T-helper 2 cell treated with Interferon-gamma antibody and Interleukin-4, amounts not matched to agents 5 μg/mL and 100 μg/mL, for 36 hours (primary cell): ENCODE measurements at regions not wholly inside any gene's neighbourhood (a gene's known extent, or its start where the extent isn't known, plus 50 kb on each side); places are given as distances from the start of the nearest gene placed in this dataset.

Source experiments
- DNase-seq: peaks from one replicate; pipeline ENCODE4 v3.0.0; 2021; ENCODE audit warnings: low spot score
- H3K27ac Mint-ChIP-seq: one replicate; pipeline ENCODE4 v1.8.0; 2021; ENCODE audit warnings: mild to moderate bottlenecking, mixed read lengths
- H3K27me3 Mint-ChIP-seq: one replicate; pipeline ENCODE4 v1.8.0; 2021; ENCODE audit warnings: low read depth, mixed read lengths
- H3K36me3 Mint-ChIP-seq: one replicate; pipeline ENCODE4 v1.8.0; 2021; ENCODE audit warnings: low read depth, mixed read lengths
- H3K4me1 Mint-ChIP-seq: one replicate; pipeline ENCODE4 v1.8.0; 2021; ENCODE audit warnings: low read depth, mixed read lengths
- H3K4me3 Mint-ChIP-seq: one replicate; pipeline ENCODE4 v1.8.0; 2022; ENCODE audit warnings: mild to moderate bottlenecking, moderate library complexity, mixed read lengths
- H3K9me3 Mint-ChIP-seq: one replicate; pipeline ENCODE4 v1.8.0; 2021; ENCODE audit warnings: mixed read lengths

DNA sequence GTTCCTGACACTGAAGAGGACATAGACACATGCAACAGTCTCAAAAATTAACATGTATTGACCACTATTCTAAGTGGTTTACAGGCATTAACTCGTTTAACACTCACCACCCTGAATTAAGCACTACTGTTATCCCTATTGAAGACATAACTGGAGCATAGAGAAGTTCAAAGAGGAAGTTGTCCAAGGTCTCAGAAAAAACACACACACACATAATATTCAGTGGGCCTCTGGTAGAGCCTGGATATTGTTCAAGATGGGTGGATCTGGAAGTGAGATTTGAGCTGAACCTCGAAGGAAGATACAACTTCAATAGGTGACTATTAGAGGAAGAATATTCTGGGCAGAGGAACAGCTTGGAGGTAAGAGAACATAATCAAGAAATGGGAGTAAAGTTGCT, 334.9 kb downstream of the HNRNPD start:
- Mint-ChIP-seq H3K4me1 (no peaks in the 10 kb centered on the region), H3K4me3 (no peak overlapping the region), H3K9me3 (no peaks in the 10 kb centered on the region), H3K27me3 (peaks cover 21% of the 10 kb centered on the region), H3K36me3 (no peaks in the 10 kb centered on the region), H3K27ac (no peak overlapping the region)
- no peak for DNase-seq

DNA sequence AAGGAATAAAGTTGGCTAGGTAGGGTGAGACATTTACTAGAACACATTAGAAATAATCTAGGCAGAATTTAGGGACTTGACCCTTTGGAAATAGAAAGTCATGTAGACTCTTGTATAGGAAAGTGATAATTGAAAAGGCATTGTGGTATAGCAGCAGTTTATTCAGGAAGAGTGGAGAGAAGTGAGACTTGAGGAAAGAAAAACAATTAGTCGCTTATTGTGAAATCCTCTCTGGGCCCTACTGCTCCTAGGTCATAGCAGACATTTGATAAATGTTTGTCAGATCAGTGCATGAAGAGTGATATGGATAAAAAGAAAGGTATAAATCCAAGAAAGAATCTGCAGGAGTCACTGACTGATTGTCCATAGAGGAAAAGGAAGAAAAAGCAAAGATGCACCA, 337.6 kb downstream of the HNRNPD start:
- H3K4me1 Mint-ChIP-seq, result no peaks in the 10 kb centered on the region
- H3K27me3 Mint-ChIP-seq, result peaks cover 3% of the 10 kb centered on the region
- no peak overlapping the region for H3K27ac Mint-ChIP-seq
- H3K9me3 Mint-ChIP-seq, result no peaks in the 10 kb centered on the region
- no peaks in the 10 kb centered on the region for H3K36me3 Mint-ChIP-seq
- no peak for DNase-seq
- H3K4me3 Mint-ChIP-seq, result no peak overlapping the region

DNA sequence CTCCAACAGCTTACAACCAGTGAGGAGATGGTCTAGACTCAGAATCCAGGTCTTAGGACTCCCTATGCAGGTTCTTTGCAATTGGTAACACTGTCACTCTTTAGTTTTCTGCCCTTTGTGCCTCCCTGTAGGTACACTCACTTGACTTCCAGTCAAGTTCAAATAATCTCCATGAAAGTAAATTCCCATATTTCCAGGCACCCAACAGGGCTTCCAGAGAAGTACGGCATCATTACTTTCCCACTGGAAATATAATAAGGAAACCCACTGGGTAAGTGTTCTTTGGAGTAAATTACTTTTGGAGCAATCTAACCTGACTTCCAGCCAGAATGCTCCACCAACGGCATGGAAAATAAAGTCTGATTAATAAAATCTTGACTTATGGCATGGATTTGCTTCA, 338.9 kb downstream of the HNRNPD start:
- Mint-ChIP-seq H3K27ac (no peak overlapping the region), H3K4me1 (no peaks in the 10 kb centered on the region), H3K27me3 (peaks cover 3% of the 10 kb centered on the region), H3K36me3 (no peaks in the 10 kb centered on the region), H3K4me3 (no peak overlapping the region), H3K9me3 (no peaks in the 10 kb centered on the region)
- DNase-seq, result no peak

DNA sequence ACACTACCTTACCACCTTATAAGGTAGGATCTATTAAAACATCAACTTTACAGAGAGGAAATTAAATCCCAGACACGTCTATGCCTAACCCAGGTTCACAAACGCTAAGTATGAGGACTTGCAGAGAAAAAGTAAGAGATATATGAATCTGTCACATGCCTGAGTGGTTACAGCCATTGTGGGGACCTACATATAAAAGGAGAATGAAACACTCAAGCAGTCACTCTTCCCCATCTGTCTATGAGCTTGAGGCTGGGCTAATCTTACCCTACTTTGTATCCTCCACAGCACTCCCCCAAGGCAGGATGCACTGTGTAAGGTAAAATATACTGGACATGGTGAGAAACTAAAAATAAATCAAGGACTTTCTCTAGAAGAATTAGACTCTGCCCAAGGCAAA, 339.9 kb downstream of the HNRNPD start:
- Mint-ChIP-seq H3K4me1 (no peaks in the 10 kb centered on the region), H3K9me3 (no peaks in the 10 kb centered on the region), H3K27me3 (no peaks in the 10 kb centered on the region), H3K4me3 (no peak overlapping the region), H3K27ac (no peak overlapping the region), H3K36me3 (no peaks in the 10 kb centered on the region)
- DNase-seq, result no peak

DNA sequence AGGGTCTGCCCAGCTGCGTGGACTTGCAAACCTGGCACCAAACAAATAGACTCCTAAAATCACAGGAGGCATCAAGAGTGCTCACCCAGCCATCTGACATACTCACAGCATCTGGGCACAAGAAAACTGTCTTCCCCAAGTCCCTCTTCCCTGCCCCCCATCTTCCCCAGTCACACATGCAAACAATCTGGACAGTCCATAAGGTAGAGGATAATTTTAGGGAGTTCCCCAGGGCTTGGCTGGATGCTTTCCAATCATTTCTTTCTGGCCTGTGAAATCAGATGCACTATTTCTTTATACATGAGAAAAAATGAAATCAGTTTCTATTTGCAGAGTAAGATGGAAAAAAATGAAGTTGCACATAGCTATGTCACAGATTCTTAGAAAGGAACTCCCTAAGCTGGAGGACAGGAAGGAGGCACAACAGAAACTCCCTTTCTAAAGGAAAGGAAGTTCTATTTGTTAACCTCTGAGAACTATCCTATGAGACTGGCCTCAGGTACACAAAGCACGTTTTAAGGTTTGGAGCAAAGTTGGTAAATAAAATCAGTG, 342.3 kb downstream of the HNRNPD start:
- H3K9me3 Mint-ChIP-seq, result no peaks in the 10 kb centered on the region
- H3K36me3 Mint-ChIP-seq, result no peaks in the 10 kb centered on the region
- no peaks in the 10 kb centered on the region for H3K27me3 Mint-ChIP-seq
- H3K4me1 Mint-ChIP-seq, result no peaks in the 10 kb centered on the region
- H3K27ac Mint-ChIP-seq, result no peak overlapping the region
- H3K4me3 Mint-ChIP-seq, result no peak overlapping the region
- DNase-seq, result no peak

DNA sequence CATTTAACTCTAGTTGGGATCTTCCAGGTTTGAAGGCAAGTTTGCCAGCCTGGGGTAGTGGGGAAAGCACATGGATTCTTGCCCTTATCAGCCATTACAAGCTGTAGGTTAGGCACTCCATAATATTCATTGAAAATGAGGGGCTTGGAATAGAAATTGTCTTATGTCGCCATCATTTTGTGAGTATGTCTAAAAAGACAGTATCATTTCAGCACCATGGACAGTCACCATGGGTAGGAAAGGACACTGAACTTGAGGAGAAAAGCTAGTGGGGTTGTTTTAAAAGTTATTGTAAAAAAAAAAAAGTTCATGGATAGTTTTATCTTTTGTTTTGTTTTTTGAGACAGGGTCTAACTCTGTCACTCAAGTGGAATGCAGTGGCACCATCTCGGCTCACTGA, 356.1 kb downstream of the HNRNPD start:
- no peaks in the 10 kb centered on the region for H3K36me3 Mint-ChIP-seq
- no peaks in the 10 kb centered on the region for H3K9me3 Mint-ChIP-seq
- DNase-seq, result no peak
- no peaks in the 10 kb centered on the region for H3K4me1 Mint-ChIP-seq
- H3K4me3 Mint-ChIP-seq, result no peak overlapping the region
- H3K27me3 Mint-ChIP-seq, result no peaks in the 10 kb centered on the region
- H3K27ac Mint-ChIP-seq, result no peak overlapping the region

DNA sequence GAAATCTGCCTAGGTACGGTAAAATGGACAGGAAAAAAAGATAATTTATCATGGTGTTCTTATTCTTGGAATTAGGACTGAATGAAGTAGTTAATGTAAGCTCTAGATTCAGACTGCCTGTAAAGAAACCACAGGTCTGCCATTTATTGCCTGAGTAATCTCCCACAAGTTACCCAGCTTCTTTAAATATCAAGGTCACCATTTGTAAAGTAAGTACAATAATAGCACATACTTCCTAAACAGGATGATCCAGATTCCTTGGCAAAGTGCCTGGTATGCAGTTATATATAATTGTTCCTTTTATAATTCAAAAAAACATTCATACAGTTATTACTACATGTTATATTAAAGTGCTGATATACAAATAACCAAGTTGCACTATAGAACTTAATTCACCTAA, 368.6 kb downstream of the HNRNPD start:
- no peak overlapping the region for H3K4me3 Mint-ChIP-seq
- H3K36me3 Mint-ChIP-seq, result no peaks in the 10 kb centered on the region
- H3K9me3 Mint-ChIP-seq, result peaks cover 3% of the 10 kb centered on the region
- no peak overlapping the region for H3K27ac Mint-ChIP-seq
- DNase-seq, result no peak
- H3K27me3 Mint-ChIP-seq, result no peaks in the 10 kb centered on the region
- no peaks in the 10 kb centered on the region for H3K4me1 Mint-ChIP-seq

DNA sequence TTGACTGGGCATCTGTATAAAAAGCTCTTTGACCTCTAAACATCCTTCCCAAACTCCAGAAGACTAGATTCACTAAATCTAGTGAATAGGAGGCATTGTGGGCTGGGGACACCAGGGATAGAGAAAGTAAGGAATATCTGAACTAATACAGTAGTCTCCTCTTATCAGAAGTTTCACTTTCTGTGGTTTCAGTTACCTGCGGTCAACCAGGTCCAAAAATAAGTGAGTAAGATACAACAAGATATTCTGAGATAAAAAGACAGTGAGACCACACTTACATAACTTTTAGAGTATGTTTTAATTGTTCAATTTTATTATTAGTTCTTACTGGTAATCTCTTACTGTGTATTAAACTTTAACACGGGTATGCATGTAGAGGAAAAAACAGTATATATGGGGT, 376.5 kb downstream of the HNRNPD start:
- no peak overlapping the region for H3K27ac Mint-ChIP-seq
- H3K4me1 Mint-ChIP-seq, result no peaks in the 10 kb centered on the region
- H3K36me3 Mint-ChIP-seq, result no peaks in the 10 kb centered on the region
- DNase-seq, result no peak
- no peak overlapping the region for H3K4me3 Mint-ChIP-seq
- H3K27me3 Mint-ChIP-seq, result no peaks in the 10 kb centered on the region
- no peaks in the 10 kb centered on the region for H3K9me3 Mint-ChIP-seq

DNA sequence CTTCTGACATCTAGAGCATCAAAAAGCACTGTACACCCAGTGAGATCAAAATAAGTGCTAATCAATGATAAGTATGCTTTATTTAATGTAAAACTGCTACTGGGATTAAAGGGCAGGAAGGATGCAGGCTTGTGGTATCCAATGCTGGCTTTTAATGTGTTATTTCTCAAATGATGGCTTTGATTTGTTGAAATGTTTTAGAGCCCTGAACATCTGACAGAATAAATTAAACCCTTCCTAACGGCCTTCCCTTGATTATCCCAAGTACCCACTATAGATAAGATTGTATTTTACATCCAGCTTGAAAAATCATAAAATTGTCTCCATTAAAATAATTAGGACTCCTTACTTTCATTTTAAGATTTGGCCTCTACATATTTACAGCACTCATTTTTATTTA, 382.9 kb downstream of the HNRNPD start:
- Mint-ChIP-seq H3K27me3 (no peaks in the 10 kb centered on the region), H3K9me3 (no peaks in the 10 kb centered on the region), H3K4me1 (no peaks in the 10 kb centered on the region), H3K4me3 (no peak overlapping the region), H3K27ac (no peak overlapping the region), H3K36me3 (no peaks in the 10 kb centered on the region)
- DNase-seq, result no peak

DNA sequence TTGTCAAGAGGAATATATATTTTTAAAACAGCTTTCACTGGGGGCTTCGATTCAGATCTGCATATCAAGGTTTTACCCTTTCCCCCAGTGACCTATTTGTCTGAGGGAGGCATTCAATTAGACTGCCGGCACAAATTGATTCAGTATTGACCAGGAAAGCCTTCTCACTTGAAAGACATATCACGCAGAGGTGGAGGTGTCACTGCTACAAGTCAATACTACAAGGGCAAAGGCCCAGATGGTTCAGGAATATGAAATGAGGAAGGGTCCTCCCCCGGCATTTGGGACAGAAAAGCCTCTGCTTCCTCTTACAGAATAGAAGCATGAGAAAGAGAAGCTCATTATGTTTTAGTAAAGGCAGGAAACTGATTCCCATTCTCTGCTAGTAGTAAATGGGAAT, 383.6 kb downstream of the HNRNPD start:
- no peaks in the 10 kb centered on the region for H3K9me3 Mint-ChIP-seq
- H3K27ac Mint-ChIP-seq, result no peak overlapping the region
- DNase-seq, result no peak
- no peak overlapping the region for H3K4me3 Mint-ChIP-seq
- no peaks in the 10 kb centered on the region for H3K4me1 Mint-ChIP-seq
- H3K27me3 Mint-ChIP-seq, result no peaks in the 10 kb centered on the region
- no peaks in the 10 kb centered on the region for H3K36me3 Mint-ChIP-seq

DNA sequence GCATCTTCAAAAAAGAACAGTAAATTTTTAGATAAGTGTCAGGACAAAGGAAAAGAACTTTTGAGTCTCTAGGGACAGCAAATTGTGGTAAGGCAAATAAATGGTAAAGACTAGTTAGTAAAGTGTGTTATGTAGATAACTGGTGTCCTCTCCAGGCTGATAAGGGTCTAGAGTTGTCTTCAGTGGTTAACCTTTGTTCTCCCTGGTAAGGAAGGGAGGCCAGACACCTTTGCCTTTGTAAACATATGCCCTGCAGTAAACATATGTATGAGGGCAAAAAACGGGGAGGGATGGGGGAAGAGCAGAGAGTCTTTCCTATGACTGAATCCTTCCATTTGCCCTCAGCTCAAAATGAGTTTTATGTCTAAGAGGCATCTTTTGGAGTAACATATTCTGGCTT, 384.6 kb downstream of the HNRNPD start:
- no peaks in the 10 kb centered on the region for H3K36me3 Mint-ChIP-seq
- H3K27ac Mint-ChIP-seq, result no peak overlapping the region
- H3K27me3 Mint-ChIP-seq, result no peaks in the 10 kb centered on the region
- H3K9me3 Mint-ChIP-seq, result no peaks in the 10 kb centered on the region
- DNase-seq, result no peak
- no peak overlapping the region for H3K4me3 Mint-ChIP-seq
- no peaks in the 10 kb centered on the region for H3K4me1 Mint-ChIP-seq

DNA sequence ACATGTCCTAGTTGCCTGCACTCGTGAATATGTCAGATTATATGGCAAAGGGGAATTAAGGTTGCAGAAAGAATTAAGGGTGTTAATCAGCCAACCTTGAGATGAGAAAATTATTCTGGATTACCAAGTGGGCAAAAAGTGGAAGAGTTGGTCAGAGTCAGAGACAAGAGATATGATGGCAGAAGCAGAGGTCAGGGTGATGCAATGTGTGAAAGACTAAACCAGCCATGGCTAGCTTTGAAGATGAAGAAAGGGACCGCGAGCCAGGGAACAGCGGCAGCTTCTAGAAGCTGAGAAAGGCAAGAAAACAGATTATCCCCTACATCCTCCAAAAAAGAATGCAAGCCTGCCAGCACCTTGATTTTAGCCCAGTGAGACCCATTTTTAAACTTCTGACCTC, 385.6 kb downstream of the HNRNPD start:
- no peak for DNase-seq
- no peak overlapping the region for H3K4me3 Mint-ChIP-seq
- H3K36me3 Mint-ChIP-seq, result no peaks in the 10 kb centered on the region
- H3K9me3 Mint-ChIP-seq, result no peaks in the 10 kb centered on the region
- no peak overlapping the region for H3K27ac Mint-ChIP-seq
- no peaks in the 10 kb centered on the region for H3K4me1 Mint-ChIP-seq
- no peaks in the 10 kb centered on the region for H3K27me3 Mint-ChIP-seq

DNA sequence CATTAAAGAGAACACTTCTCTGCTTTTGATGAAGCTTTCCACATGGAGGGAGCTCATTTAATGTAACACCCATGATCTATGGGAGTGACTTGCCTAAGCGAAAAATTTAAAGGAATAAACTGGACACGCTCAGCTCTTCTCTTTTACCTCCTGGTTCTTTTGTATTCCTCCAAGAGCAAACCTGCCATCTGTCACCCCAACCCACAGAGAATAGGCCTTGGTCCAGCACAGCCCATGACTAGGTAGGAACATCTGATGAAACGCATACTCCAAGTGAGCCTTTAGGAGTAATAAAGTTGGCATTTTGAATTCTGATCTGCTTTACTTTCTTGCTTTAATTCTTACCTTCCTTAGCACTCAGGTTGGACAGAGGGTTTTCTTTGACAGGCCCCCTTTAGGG, 389.0 kb downstream of the HNRNPD start:
- Mint-ChIP-seq H3K27ac (no peak overlapping the region), H3K36me3 (no peaks in the 10 kb centered on the region), H3K4me3 (no peak overlapping the region), H3K4me1 (no peaks in the 10 kb centered on the region), H3K27me3 (no peaks in the 10 kb centered on the region), H3K9me3 (no peaks in the 10 kb centered on the region)
- DNase-seq, result no peak

DNA sequence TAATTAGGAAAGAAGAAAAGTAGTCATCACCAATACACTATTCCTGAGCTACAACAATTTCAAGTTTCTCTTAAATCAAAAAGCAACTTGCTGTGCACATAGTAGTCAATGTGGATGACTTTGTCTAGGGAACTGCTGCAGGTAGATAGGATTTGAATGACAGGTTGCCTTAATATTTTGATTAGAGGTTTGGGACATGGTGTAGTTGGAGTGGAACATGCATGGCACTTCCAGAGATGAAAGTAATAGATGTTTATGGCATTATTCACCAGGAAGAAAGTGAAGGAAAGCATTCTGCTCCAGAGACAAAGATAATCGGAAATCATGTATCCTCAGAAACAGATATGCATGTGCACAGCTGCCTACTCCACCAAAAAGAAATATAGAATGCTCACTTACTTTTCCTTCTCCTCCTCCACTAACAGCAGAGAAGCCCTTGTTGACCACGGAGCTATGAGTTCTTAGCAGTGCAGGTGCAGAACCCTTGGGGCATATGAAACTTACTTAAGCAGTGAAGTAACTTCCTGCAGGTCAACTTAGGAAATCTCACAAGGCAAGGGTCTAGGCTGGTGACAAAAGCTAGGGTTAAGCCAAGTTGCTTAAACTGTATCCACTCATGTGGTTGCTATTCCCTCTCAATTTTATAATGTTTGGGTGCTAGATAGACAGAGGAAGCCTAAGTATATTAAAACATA, 390.8 kb downstream of the HNRNPD start:
- Mint-ChIP-seq H3K9me3 (no peaks in the 10 kb centered on the region), H3K4me1 (no peaks in the 10 kb centered on the region), H3K27me3 (no peaks in the 10 kb centered on the region), H3K4me3 (no peak overlapping the region), H3K36me3 (no peaks in the 10 kb centered on the region), H3K27ac (no peak overlapping the region)
- DNase-seq, result no peak

DNA sequence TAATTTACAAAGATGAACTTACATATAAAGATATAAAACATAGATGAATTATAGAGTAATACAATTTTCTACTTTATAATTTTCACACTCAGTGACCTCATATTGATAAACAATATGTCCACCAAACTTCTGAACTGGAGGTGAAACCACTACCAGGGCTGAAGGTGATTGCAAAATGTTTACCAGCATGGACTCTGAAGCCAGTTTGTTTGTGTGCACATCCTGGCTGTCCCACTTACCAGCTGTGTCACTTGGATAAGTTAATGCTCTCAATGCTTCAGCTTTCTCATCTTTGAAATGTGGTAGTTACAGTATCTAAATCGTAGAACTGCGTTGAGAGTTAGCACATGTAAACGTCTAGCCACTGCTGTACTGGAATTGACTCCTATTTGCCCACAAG, 392.6 kb downstream of the HNRNPD start:
- DNase-seq, result no peak
- no peak overlapping the region for H3K4me3 Mint-ChIP-seq
- H3K9me3 Mint-ChIP-seq, result no peaks in the 10 kb centered on the region
- no peaks in the 10 kb centered on the region for H3K36me3 Mint-ChIP-seq
- no peak overlapping the region for H3K27ac Mint-ChIP-seq
- no peaks in the 10 kb centered on the region for H3K4me1 Mint-ChIP-seq
- no peaks in the 10 kb centered on the region for H3K27me3 Mint-ChIP-seq
